OCI-LY1 (cell line): ENCODE measurements at regions not wholly inside any gene's neighbourhood (a gene's known extent, or its start where the extent isn't known, plus 50 kb on each side); places are given as distances from the start of the nearest gene placed in this dataset.

Source experiments
- EZH2 ChIP-seq: fragments of 200-600 bp; sonication (generic), shearing (Covaris generic); IDR thresholded peaks from 2 replicates; pipeline ENCODE4 v1.8.0; 2017; ENCODE audit warnings: borderline replicate concordance, mixed run types, mild to moderate bottlenecking, antibody characterized with exemption, low read length, moderate library complexity, mixed read lengths
- TF ChIP-seq, protein P1 (sequence below): fragments of 200-600 bp; sonication (generic), shearing (Covaris generic); IDR thresholded peaks from 2 replicates; pipeline ENCODE4 v1.5.1; 2017; ENCODE audit warnings: mild to moderate bottlenecking, antibody characterized with exemption, low read length, moderate library complexity, mixed read lengths

DNA sequence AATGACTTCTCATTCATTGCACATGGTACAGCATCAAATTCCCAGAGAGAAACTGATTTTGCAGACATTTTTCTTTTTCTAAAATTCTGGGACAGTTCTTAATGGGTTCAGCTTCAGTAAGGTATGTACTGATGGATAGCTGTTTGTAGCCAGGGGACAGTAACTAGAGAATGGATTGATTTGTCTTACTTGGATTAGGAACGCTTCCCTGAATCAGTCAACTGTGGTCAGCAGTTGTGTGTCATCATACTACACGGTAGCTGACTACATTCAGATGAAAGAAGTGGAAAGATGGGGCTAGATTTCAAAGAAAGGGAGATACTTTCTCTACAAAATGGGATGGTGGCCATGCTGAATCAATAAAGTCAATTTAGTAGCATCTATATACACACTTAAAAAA is 431.4 kb downstream of the GRB14 start:
- TF ChIP-seq, protein P1, sequence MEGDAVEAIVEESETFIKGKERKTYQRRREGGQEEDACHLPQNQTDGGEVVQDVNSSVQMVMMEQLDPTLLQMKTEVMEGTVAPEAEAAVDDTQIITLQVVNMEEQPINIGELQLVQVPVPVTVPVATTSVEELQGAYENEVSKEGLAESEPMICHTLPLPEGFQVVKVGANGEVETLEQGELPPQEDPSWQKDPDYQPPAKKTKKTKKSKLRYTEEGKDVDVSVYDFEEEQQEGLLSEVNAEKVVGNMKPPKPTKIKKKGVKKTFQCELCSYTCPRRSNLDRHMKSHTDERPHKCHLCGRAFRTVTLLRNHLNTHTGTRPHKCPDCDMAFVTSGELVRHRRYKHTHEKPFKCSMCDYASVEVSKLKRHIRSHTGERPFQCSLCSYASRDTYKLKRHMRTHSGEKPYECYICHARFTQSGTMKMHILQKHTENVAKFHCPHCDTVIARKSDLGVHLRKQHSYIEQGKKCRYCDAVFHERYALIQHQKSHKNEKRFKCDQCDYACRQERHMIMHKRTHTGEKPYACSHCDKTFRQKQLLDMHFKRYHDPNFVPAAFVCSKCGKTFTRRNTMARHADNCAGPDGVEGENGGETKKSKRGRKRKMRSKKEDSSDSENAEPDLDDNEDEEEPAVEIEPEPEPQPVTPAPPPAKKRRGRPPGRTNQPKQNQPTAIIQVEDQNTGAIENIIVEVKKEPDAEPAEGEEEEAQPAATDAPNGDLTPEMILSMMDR: no peak
- TF ChIP-seq EZH2: no peak
